AG09309 (cell line): ENCODE measurements at regions not wholly inside any gene's neighbourhood (a gene's known extent, or its start where the extent isn't known, plus 50 kb on each side); places are given as distances from the start of the nearest gene placed in this dataset.

Source experiments
- DNase-seq: peaks from one replicate; pipeline ENCODE4 v3.0.0-alpha.2; 2010; ENCODE audit warnings: low read depth
- H3K4me3 ChIP-seq: 2 replicates; pipeline ENCODE4 v1.5.1; 2011; ENCODE audit warnings: mild to moderate bottlenecking, low read depth, low read length, moderate library complexity; ENCODE audit not compliant: control insufficient read depth
- TF ChIP-seq, protein P1 (sequence below): IDR thresholded peaks from 2 replicates; pipeline ENCODE4 v1.5.1; 2011; ENCODE audit warnings: mild to moderate bottlenecking, low read depth, low read length, inconsistent platforms; ENCODE audit not compliant: insufficient read depth, control insufficient read depth; ENCODE audit errors: missing control alignments

DNA sequence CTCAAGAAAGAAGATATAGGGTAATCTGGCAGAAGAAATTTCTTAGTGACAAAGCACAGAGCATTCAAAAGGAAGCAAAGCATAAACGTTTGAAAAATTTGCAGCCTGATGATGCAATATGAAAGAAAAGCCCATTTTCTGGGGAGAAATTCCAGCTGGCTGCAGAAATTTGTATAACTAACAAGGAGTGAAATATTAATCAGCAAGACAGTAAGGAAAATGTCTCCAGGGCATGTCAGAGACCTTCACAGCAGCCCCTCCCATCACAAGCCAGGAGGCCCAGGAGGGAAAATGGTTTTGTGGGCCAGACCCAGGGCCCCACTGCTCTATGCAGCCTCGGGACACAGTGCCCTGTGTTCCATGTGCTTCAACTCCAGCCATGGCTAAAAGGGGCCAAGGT is 359.4 kb downstream of the HINT1 start:
- H3K4me3 ChIP-seq = no peak overlapping the region
- no peak for DNase-seq
- TF ChIP-seq, protein P1, sequence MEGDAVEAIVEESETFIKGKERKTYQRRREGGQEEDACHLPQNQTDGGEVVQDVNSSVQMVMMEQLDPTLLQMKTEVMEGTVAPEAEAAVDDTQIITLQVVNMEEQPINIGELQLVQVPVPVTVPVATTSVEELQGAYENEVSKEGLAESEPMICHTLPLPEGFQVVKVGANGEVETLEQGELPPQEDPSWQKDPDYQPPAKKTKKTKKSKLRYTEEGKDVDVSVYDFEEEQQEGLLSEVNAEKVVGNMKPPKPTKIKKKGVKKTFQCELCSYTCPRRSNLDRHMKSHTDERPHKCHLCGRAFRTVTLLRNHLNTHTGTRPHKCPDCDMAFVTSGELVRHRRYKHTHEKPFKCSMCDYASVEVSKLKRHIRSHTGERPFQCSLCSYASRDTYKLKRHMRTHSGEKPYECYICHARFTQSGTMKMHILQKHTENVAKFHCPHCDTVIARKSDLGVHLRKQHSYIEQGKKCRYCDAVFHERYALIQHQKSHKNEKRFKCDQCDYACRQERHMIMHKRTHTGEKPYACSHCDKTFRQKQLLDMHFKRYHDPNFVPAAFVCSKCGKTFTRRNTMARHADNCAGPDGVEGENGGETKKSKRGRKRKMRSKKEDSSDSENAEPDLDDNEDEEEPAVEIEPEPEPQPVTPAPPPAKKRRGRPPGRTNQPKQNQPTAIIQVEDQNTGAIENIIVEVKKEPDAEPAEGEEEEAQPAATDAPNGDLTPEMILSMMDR = no peak

GRCh38 chr5:130805036-130805435 is 360.0 kb downstream of the HINT1 start:
- no peak overlapping the region for H3K4me3 ChIP-seq
- TF ChIP-seq, protein P1 = no peak
- no peak for DNase-seq

DNA sequence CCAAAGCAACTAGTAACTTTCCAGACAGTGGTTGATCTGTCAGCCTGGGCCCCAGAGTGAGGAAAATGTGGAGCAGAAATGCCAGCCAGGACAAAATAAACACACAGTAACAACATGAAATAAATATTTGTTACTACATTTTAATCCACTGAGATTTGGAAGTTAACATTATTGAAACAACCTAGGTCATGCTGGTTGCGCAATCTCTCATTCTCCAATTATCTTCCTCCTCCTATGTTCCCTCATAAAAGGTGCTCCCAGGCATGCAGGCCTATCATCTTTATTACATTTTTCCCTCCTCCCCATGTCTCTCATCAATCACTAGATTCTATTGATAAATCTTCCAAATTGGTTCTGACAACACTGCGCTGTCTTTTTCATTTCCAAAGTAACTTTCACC is 363.1 kb downstream of the HINT1 start:
- no peak overlapping the region for H3K4me3 ChIP-seq
- TF ChIP-seq, protein P1 = no peak
- DNase-seq = no peak

DNA sequence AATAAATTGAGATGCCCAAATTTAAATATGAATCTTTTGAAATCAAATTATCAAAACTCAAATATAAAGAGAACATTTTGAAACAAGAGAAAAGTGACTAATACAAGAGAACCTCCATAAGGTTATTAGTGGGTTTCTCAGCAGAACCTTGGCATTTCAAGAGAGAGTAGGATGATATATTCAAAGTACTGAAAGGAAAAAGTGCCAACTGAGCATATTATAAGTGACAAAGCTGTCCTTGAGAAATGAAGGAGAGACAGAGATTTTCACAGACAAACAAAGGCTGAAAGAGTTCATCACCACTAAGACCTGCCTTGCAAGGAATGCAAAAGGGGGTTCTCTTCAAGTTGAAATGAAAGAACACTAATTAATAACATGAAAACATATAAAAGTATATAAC is 366.0 kb downstream of the HINT1 start:
- no peak overlapping the region for H3K4me3 ChIP-seq
- DNase-seq = no peak
- TF ChIP-seq, protein P1 = no peak

DNA sequence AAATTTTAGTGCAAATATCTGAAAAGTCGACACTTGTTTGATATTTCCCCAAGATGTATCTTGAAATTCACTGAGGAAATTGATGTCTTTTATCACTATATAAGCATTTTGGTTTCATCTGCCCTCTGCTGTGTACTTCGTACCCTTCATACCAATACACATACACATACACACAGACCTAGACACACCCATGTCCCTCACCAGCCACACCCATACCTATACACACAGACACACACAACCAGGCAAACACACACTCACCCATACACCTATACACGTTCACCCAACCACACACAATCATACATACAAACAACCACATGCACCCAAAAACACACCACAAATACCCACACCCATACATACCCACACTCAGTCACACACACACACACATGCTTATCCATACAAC is 367.8 kb downstream of the HINT1 start:
- no peak for DNase-seq
- H3K4me3 ChIP-seq = no peak overlapping the region
- TF ChIP-seq, protein P1 = no peak

- TF ChIP-seq, protein P1 = no peak
- no peak for DNase-seq
- H3K4me3 ChIP-seq = no peak overlapping the region
Measured at GRCh38 chr5:130796902-130797301, 368.2 kb downstream of the HINT1 start.

GRCh38 chr5:130796032-130796431 is 369.0 kb downstream of the HINT1 start:
- no peak overlapping the region for H3K4me3 ChIP-seq
- no peak for DNase-seq
- TF ChIP-seq, protein P1 = no peak
